GM21423 (cell line): ENCODE measurements at regions not wholly inside any gene's neighbourhood (a gene's known extent, or its start where the extent isn't known, plus 50 kb on each side); places are given as distances from the start of the nearest gene placed in this dataset.
"Not testable (repeated sequence)": the region's sequence is repeated elsewhere in the genome, so short reads cannot be mapped to it uniquely, and the experiment has no call there.

Experiments used
- ATAC-seq: cut with Tn5 transposase; IDR thresholded peaks from one replicate; pipeline ENCODE4 v1.9.1; 2021; ENCODE audit warnings: mild to moderate bottlenecking, moderate library complexity; ENCODE audit not compliant: unreplicated experiment

DNA sequence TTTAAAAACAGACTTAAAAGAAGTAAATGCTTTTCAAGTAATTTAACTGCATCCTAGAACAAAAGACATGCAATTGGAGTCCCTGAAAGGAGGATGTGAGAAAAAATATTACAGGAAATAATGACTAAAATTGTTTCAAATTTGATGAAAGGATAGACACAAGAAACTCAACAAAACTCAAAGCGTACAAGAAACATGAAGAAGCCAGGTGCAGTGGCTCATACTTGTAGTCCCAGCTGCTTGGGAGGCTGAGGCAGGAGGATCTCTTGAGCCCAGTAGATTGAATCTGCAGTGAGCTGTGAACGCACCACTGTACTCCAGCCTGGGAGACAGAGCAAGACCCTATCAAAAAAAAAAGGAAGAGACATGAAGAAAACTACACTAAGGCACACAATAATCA lies 118.1 kb upstream of the SLC39A10 start:
- no peak for ATAC-seq

DNA sequence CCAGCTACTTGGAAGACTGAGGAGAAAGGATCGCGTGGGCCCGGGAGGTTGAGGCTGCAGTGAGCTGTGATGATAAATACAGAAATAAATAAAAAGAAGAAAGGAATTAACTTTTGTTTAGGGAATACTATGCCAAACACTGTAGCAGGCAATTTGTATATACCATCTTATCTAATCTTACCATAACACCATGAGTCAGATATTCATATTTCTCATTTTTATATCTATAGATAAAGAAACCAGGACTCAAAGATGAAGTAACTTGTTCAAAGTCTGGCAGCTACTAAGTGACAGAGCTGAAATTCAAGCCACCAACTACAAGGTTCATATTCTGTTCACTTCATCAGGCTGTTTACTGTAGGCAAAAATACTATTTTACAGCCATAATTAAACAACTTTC lies 119.2 kb upstream of the SLC39A10 start:
- ATAC-seq, result no peak

DNA sequence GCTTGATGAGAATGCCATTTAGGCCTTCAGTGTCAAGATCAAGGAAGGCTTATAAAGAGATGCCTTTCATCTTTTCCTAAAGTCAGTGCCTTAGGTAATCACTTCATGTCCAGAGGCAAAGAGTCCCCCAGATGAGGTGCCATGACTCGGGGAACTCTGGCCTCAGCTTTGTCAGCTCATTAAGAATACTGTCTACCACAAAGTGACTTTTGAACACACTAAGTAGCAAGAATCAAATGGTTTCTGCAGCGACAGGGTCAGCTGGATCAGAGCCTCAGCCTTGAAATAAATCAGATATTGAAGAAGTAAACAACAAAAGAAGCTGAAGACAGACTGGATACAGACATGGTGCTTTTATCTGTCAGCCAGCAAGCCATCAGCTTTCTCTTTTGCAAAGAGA lies 120.1 kb upstream of the SLC39A10 start:
- no peak for ATAC-seq

DNA sequence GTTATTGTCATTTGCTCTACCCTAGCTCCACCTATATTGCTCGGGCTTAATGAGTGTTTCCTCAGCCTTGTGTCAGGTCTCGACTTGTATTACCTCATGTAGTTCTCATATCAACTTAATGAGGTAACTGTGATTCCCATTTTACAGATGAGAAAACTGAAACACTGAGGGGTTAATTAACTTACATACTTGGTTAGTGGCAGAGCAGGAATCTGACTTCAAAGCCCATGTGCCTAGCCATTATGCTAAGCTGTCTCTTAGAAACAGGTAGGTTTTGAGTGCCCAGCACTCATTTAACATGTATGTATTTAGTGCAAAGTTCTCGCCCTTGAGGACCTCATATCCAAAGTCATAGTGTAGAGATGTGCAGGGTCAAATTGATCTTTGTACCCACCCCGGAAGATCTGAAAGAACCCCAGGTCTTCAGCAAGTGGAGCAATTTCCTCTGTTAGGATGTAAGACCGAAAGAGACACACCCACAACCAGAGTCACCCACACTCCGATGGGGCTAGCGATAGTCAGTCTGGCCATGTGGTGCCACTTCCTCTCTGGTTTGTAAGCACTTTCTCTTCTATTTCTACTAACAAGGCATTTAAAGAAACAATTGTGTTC lies 121.0 kb upstream of the SLC39A10 start:
- ATAC-seq, result peak; percentile 91

DNA sequence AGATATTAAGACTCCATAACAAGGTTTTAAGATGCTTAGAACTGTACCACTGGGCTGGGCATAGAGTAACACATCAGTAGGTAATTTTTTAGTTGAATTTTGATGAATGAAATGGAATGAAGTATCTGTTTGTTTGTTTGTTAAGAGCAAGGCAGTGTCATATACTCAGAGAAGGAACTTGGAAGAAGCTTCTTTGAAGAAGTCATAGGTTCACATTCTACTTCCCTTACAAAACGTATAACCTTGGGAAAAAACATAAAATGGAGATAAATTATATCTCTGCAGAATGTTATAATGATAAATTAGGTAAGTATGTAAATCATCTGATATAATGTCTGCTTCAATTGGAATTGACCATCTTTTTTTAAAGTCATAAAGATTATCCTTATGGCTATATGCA lies 122.1 kb upstream of the SLC39A10 start:
- ATAC-seq, result no peak

DNA sequence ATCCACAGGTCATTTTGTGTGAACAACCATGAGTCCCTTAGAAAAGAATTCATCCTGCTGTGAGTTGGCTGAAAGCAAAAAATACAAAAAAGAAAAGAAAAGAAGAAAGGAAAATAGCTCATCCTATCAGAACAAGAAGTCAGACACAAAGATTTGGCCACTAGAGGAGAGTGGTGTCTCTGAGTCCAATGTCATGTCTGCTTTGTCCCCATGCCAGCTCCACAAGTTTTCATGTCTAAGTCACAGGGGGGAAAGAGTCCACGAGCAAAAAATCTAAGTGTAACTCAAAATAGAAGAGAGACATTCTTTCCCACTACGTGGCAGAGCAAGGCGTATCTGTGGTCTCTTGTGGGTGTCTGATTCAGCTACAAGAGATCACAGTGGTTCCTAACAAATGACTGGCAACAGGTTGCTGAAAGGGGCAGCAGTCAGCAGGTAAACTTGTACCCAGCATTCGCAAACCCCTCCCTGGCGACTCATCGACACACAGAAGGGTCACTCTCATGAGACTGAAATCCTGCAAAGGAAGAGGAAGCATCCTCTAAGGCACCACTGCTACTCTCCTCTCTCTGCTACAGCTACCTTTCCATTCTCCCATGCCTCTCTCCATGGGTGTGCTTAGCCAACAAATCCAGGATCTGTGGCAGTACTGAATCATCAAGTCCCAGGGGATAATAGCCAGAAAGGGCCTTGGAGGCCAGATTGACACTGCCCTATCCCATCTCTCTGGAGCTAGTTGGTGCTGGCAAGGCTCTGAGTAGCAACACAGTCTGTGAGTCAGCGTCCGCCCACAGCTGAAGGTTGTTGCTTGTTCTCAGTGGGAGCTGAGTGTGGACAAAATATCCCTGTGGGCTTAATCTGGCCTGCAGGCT lies 123.0 kb upstream of the SLC39A10 start:
- peak; percentile 21 for ATAC-seq

DNA sequence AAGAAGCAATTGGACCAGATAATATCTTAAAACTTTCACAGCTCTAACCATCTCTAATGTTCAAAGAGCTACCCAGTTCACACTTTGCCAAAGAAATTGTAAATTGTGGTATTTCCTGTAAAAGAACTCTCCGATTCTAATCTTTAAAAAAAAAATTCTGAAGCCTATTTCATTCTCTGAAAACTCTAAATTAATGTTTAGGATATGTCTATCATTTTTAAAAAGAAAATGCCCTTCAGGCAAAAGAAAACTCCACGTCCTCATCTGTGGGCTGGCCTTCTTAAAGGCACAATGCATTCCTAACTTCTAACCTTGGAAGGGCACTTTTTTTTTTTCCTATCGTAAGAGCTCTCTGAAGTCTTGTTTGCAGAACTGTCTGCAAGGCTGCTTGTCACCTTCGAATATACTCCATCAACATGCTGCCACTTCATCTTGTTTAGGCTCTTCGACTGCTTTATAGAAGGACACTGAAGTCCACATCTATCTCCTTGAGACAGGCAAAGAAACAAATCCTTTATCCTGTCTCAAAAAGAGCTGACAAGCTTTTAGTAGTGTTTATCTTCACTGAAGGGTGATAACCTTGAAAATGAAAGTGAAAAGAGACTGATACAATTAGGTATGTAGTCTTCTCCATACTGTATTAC lies 124.3 kb upstream of the SLC39A10 start:
- peak; percentile 30 for ATAC-seq

DNA sequence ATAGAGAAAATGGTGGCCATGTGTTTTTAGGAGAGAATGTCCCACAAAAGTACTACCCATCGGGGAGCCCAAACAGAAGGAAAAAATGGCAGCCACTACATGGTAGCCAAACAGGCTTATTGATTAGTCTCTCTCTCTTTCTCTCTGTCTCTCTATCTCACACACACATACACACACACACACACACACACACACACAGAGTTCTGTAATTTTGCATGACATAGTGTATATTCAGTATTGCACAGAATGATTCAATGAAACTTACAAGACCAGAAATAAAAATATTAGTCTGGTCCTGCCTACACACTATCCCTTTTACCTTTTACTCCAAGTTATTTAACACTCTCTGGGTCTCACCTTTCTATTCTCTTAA lies 124.8 kb upstream of the SLC39A10 start:
- no peak for ATAC-seq

DNA sequence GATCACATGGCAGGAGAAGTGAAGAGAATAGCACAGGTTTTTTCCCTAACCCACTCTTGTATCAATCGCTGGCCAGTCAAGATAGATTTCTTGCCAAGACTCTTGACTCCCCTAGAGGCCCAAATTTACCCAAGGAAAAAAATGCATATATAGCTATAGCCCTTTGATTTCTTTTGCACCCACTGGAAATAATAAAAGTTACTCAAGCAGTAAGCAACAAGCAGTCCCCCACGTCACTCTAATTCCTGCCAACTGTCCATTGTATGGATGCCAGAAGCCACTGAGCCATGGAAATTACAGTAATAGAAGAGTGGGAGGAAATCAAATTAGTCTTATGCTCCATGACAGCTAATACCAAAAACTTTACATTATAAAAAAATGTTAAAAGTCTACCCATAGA lies 125.3 kb upstream of the SLC39A10 start:
- ATAC-seq, result no peak

DNA sequence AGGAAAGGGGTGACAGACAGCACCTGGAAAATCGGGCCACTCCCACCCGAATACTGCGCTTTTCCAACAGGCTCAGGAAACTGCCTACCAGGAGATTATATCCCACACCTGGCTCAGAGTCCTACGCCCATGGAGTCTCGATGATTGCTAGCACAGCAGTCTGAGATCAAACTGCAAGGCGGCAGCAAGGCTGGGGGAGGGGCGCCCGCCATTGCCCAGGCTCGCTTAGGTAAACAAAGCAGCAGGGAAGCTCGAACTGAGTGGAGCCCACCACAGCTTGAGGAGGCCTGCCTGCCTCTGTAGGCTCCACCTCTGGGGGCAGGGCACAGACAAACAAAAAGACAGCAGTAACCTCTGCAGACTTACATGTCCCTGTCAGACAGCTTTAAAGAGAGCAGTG lies 133.8 kb upstream of the SLC39A10 start:
- ATAC-seq, result not testable (repeated sequence)

DNA sequence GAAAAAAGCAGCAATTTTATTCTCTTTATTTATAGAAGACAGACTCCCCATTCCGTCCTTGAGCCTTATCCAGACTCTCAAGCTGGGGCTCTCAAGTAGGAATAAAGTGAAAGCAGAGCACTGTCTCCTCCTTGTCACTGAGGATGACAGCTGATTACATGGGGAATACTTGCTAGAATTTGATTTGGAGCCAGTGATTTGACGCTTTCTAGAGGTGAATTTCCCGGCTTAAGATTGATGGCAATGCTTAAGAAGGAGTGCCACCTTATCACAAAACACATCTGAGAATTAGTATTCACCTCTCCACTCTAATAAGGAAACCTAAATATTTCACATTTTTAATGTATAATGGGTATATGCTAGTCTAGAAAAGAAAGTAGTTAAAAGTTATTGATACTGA lies 135.4 kb upstream of the SLC39A10 start:
- ATAC-seq, result no peak

DNA sequence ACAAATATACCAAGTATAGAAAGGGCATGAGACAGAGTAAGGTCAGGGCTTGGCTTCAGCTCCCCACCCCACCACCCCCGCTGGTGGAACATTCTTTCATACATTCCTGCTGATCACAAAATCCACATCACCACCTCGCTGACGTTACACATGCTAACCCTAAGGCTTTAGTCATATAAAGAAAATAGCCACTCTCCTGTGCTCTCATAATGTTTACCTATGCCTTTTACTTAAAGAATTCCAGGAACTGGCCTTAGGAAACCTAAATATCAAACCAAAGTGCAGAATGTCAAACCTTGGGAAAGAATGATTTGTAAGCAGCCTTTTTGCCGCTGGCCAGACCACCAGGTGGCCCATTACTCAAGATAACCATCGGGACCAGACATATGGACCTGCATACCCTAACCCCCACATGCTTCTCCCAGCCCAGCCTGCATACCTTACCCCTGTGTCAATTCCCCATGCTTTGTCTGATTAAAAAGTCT lies 136.3 kb upstream of the SLC39A10 start:
- no peak for ATAC-seq

DNA sequence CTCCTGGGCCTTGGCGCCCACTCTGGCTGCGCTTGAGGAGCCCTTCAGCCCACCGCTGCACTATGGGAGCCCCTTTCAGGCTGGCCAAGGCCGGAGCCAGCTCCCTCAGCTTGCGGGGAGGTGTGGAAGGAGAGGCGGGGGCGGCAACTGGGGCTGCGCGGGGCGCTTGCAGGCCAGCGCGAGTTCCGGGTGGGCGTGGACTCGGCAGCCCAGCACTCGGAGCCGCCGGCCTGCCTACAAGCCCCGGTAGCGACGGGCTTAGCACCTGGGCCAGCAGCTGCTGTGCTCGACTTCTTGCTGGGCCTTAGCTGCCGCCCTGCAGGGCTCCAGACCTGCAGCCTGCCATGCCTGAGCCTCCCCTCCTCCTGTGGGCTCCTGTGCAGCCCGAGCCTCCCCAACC lies 141.5 kb upstream of the SLC39A10 start:
- no peak for ATAC-seq

DNA sequence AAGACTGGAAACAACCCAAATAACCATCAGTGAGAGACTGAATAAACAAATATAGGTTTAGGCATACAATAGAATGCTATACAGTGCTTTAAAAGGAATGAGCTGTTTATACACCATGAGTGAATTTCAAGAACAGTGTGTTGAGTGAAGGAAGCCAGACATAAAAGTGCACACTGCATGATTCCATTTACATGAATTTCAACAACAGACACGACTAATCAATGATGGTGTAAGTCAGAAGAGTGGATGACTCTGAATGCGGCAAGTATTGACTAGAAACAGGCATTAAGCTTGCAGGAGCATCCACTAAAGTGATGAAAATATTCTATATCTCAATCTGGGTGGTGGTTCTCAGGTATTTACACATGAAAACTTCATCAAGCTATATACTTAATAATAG lies 142.7 kb upstream of the SLC39A10 start:
- no peak for ATAC-seq

DNA sequence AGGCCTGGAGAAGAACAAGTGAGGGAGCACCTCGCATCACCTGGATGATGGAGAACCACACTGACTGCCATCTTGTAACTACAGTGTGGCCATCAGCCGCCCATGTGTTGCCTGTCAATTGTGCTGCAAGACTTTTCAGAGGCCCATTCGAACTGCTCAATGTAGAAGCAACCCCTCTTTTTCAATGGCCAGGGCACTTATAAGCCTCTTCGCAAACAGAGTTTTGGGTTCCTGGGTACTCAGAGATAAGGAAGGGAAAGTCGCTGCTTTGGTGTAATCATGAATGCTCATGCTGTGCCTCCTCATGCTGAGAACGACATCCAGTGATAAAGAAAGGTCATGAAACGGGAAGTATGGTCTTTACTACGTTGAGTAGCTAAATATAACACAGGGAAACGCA lies 143.9 kb upstream of the SLC39A10 start:
- ATAC-seq, result no peak

DNA sequence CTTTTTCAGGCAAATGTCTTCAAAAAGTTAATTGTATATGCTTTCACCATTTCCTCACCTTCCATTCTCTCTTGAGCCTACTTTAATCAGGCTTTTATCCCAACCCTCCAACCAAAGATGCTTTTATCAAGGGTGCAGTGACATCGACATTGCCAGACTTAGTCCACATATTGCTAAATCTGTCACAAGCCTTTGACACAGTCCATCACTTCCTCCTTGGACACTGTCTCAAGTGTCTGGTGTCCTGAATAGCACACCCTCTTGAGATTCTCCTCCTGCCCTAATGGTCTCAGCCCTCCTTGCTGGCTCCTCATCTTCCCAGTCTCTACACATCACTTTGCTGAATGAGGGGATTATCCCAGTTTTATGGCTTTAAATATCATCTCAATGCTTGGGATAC lies 147.5 kb upstream of the SLC39A10 start:
- no peak for ATAC-seq

DNA sequence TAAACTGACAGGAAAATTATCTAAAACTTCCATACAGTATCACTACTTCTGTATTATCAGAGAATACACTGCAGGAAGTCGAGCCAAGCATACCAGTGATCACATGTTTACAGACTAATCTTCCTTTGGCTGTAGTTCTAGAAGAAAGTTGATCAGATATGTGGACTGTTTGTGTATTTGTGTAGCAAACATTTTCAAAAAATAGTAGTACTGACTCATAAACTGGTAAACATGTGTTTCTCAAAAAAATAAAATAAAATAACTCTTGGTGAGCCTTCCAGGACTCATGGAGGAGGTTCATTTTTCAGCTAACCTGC lies 148.9 kb upstream of the SLC39A10 start:
- ATAC-seq, result no peak

DNA sequence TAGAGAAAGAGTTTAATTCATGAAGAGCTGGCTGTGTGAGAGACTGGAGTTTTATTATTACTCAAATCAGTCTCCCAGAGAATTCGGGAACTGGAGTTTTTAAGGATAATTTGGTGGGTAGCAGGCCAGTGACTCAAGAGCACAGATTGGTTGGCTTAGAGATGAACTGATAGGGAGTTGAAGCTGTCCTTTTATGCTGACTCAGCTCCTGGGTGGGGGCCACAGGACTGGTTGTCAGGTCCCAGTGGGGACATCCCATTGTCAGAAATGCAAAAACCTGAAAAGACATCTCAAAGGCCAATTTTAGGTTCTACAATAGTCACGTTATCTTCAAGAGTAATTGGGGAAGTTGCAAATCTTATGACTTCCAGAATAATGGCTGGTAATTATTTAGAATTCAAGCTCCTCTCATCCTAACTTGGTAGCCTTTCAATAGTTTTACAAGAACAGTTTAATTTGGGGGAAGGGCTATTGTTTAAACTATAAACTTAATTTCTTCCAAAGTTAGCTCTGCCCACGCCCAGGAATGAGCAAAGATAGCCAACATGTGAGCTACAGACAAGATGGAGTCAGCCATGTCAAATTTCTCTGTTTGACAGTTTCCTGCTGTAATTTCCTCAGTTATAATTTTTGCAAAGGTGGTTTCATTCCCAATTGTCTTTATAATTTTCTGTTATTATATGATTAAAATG lies 149.4 kb upstream of the SLC39A10 start:
- ATAC-seq, result no peak

DNA sequence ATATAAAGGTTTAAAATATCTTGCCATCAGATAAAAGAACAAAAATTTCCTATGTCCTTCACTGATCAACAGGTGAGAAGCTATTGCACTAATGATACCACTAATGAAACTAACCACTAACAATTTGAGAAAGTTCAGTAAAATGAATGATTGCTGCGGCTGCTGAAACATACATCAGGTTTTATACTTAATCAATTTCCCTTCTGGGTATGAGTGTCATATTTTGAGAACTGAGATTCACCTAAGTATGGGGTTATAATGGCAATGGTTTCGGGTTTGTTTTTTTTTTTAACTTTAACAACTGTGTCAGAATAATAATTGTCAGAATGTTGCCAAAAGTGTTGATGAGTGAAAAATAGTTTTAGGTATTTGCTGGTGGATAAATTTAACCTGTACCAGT lies 151.3 kb upstream of the SLC39A10 start:
- ATAC-seq, result peak; percentile 97

DNA sequence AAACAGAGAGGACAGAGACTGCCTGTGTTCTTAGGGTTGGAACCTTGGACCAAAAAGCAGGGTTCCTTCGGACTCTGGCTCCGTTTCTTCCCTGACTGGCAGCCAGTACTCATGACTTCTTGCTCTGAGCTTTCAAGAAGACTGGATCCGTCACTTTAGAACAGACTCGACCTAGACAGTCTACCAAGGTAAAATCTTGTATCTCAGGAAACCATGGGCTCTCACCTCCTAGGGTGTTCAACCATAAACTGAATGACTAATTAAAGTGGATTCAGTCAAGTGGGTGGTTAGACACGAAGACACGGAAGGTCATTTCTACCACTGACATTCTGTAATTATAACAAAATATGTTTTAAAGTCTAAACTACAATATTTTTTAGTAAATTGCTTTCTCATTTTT lies 153.8 kb upstream of the SLC39A10 start:
- no peak for ATAC-seq

DNA sequence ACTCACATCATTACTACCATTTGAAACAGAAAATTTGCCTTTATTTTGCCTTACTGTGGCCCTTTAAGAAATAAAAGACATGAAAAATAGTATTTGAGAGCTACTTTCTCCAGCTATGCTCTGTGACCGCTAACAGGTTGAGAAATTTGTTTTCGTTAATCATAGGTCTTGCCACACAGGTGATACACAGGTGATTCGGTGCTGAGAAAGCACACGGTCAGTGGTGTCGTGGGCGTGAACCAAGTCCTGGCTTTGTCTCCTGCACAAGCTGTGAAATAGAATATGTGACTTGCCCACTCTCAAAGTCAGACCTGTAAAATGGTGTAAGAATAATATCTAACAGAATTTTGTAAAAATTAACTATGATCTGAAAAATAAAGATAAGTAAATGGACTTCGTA lies 155.3 kb upstream of the SLC39A10 start:
- ATAC-seq, result no peak

DNA sequence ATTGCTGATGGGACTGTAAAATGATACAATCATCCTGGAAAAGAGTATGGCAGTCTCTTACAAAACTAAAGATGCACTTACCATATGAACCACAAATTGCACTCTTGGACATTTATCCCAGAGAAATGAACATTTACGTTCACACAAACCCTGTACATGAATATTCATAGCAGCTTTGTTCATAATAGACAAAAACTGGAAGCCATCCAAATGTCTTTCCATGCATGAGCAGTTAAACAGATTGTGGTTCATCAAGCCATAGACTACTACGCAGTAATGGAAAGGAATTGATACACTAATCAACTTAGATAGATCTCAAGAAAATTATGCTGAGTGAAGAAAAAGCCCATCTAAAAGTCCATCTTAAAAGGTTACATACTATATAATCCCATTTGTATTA lies 156.1 kb upstream of the SLC39A10 start:
- ATAC-seq, result no peak
